ENCODE measurements at regions not wholly inside any gene's neighbourhood (a gene's known extent, or its start where the extent isn't known, plus 50 kb on each side); places are given as distances from the start of the nearest gene placed in this dataset.

GRCh38 chr7:79723833-79724618 is 270.6 kb upstream of the MAGI2 start:
- DNase-seq (ENCODE audit: low read depth in 2 of 2, low spot score in 1 of 2): no peak

- DNase-seq (ENCODE audit: low read depth in 2 of 2, low spot score in 1 of 2): no peak
Observed at GRCh38 chr7:79722217-79722616, 268.8 kb upstream of the MAGI2 start.

GRCh38 chr7:79719216-79719615 is 265.7 kb upstream of the MAGI2 start:
- DNase-seq (ENCODE audit: low read depth in 2 of 2, low spot score in 1 of 2): no peak

- no peak for DNase-seq (ENCODE audit: low read depth in 2 of 2, low spot score in 1 of 2)
Observed at GRCh38 chr7:79716329-79716728, 262.9 kb upstream of the MAGI2 start.

- DNase-seq (ENCODE audit: low read depth in 2 of 2, low spot score in 1 of 2): no peak
Observed at GRCh38 chr7:79714081-79714480, 260.6 kb upstream of the MAGI2 start.

- no peak for DNase-seq (ENCODE audit: low read depth in 2 of 2, low spot score in 1 of 2)
Observed at GRCh38 chr7:79713276-79713675, 259.8 kb upstream of the MAGI2 start.

GRCh38 chr7:79711660-79712059 is 258.2 kb upstream of the MAGI2 start:
- DNase-seq (ENCODE audit: low read depth in 2 of 2, low spot score in 1 of 2): no peak

- no peak for DNase-seq (ENCODE audit: low read depth in 2 of 2, low spot score in 1 of 2)
Observed at GRCh38 chr7:79709574-79710409, 256.3 kb upstream of the MAGI2 start.

- no peak for DNase-seq (ENCODE audit: low read depth in 2 of 2, low spot score in 1 of 2)
Observed at GRCh38 chr7:79702116-79702515, 248.6 kb upstream of the MAGI2 start.

GRCh38 chr7:79692015-79692414 is 238.5 kb upstream of the MAGI2 start:
- no peak for DNase-seq (ENCODE audit: low read depth in 2 of 2, low spot score in 1 of 2)

GRCh38 chr7:79691074-79691473 is 237.6 kb upstream of the MAGI2 start:
- no peak for DNase-seq (ENCODE audit: low read depth in 2 of 2, low spot score in 1 of 2)

GRCh38 chr7:79684384-79684783 is 230.9 kb upstream of the MAGI2 start:
- DNase-seq (ENCODE audit: low read depth in 2 of 2, low spot score in 1 of 2): no peak

- DNase-seq (ENCODE audit: low read depth in 2 of 2, low spot score in 1 of 2): no peak
Observed at GRCh38 chr7:79683916-79684315, 230.4 kb upstream of the MAGI2 start.

GRCh38 chr7:79683185-79683890 is 229.9 kb upstream of the MAGI2 start:
- no peak for DNase-seq (ENCODE audit: low read depth in 2 of 2, low spot score in 1 of 2)

GRCh38 chr7:79681454-79681853 is 228.0 kb upstream of the MAGI2 start:
- no peak for DNase-seq (ENCODE audit: low read depth in 2 of 2, low spot score in 1 of 2)

GRCh38 chr7:79673969-79674368 is 220.5 kb upstream of the MAGI2 start:
- DNase-seq (ENCODE audit: low read depth in 2 of 2, low spot score in 1 of 2): no peak

GRCh38 chr7:79673421-79673820 is 220.0 kb upstream of the MAGI2 start:
- no peak for DNase-seq (ENCODE audit: low read depth in 2 of 2, low spot score in 1 of 2)

- DNase-seq (ENCODE audit: low read depth in 2 of 2, low spot score in 1 of 2): no peak
Observed at GRCh38 chr7:79668292-79668691, 214.8 kb upstream of the MAGI2 start.

- DNase-seq (ENCODE audit: low read depth in 2 of 2, low spot score in 1 of 2): no peak
Observed at GRCh38 chr7:79666472-79666871, 213.0 kb upstream of the MAGI2 start.

GRCh38 chr7:79664884-79665676 is 211.6 kb upstream of the MAGI2 start:
- no peak for DNase-seq (ENCODE audit: low read depth in 2 of 2, low spot score in 1 of 2)

- DNase-seq (ENCODE audit: low read depth in 2 of 2, low spot score in 1 of 2): no peak
Observed at GRCh38 chr7:79658304-79658703, 204.8 kb upstream of the MAGI2 start.
